ENCODE measurements at regions not wholly inside any gene's neighbourhood (a gene's known extent, or its start where the extent isn't known, plus 50 kb on each side); places are given as distances from the start of the nearest gene placed in this dataset.

DNA sequence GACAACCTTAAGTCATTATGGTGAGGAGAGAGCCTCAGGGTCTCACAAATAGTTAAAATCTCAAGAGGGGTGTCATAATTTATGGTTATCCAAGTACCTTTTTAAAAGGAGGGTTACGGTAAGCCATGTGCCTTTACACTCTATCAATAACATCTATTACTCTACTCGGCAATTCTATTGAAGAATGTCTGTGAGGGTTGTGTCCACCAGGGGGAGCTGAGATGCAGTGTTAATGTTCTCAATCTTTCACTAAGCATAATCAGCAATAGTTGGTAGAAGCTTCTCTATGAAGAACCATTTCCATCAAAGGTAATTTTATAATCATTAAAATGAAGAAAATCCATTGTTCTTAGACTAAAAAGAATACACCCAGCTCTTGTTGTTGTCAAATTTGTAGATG lies 457.4 kb downstream of the CENPC start:
- TF ChIP-seq, protein P1, sequence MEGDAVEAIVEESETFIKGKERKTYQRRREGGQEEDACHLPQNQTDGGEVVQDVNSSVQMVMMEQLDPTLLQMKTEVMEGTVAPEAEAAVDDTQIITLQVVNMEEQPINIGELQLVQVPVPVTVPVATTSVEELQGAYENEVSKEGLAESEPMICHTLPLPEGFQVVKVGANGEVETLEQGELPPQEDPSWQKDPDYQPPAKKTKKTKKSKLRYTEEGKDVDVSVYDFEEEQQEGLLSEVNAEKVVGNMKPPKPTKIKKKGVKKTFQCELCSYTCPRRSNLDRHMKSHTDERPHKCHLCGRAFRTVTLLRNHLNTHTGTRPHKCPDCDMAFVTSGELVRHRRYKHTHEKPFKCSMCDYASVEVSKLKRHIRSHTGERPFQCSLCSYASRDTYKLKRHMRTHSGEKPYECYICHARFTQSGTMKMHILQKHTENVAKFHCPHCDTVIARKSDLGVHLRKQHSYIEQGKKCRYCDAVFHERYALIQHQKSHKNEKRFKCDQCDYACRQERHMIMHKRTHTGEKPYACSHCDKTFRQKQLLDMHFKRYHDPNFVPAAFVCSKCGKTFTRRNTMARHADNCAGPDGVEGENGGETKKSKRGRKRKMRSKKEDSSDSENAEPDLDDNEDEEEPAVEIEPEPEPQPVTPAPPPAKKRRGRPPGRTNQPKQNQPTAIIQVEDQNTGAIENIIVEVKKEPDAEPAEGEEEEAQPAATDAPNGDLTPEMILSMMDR (IDR thresholded peaks at IDR 0.05; ENCODE audit: insufficient read depth, low read length), result no peak
- no peak overlapping the region for H3K4me3 ChIP-seq (ENCODE audit: low read depth, low read length)
- peak; percentile 3 for DNase-seq (ENCODE audit: low read depth)

DNA sequence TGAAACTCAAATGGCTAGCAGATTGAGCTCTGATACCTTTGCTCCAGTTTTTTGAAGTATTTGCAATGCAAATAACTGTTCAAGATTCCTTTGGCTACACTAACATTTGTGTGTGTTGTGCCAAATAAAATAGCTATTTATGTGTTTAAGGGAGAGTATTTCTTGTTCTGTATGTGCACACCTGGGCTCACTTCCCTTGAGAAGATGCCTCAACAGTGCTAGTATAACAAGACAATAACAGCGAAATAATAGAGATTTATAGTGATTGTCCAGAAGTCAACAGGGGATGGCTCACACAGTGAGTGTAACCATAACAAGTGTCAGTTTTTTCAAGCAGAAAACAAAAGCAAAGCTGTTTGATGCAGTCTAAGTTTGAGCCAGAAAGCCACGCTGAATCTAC lies 460.5 kb downstream of the CENPC start:
- TF ChIP-seq, protein P1 (IDR thresholded peaks at IDR 0.05; ENCODE audit: insufficient read depth, low read length), result no peak
- no peak overlapping the region for H3K4me3 ChIP-seq (ENCODE audit: low read depth, low read length)

DNA sequence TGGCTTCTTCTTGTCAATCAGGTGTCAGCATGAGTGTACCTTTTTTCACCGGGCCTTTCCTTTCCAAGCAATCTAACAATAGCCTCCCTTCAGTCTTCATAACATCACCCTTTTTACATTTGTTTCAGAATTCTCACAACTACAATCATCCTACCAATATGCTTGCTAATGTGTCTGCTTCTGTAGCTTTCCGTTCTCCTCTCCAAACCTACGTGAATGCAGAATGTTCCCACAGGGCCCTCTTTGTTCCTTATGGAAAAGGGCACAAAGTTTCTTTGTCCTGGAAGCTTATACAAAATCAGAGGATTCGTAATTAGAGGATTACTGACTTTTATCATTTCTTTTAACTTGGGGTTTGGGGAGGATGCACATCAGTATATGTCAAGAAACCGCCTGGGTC lies 461.8 kb downstream of the CENPC start:
- TF ChIP-seq, protein P1 (IDR thresholded peaks at IDR 0.05; ENCODE audit: insufficient read depth, low read length), result no peak
- no peak overlapping the region for H3K4me3 ChIP-seq (ENCODE audit: low read depth, low read length)
- DNase-seq (ENCODE audit: low read depth), result no peak

More for the DNA sequence above, 460.5 kb downstream of the CENPC start:
- DNase-seq (ENCODE audit: low read depth), result no peak

DNA sequence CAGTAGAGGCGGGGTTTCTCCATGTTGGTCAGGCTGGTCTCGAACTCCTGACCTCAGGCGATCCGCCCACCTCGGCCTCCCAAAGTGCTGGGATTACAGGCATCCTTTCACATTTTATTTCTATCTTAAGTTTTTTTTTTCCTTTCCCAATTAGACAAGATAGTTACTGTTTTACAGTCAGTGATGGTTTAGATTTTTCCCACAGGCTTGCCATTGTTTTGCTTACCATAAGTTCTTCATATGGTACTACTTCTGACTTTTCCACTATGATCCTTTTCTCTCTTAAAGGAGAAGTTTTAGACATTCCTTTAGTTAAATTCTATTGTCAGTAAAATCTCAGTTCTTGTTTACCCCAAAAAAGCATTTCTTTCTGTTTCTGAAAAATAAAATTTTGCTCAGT lies 462.6 kb downstream of the CENPC start:
- no peak for DNase-seq (ENCODE audit: low read depth)
- TF ChIP-seq, protein P1 (IDR thresholded peaks at IDR 0.05; ENCODE audit: insufficient read depth, low read length), result no peak
- H3K4me3 ChIP-seq (ENCODE audit: low read depth, low read length), result no peak overlapping the region

DNA sequence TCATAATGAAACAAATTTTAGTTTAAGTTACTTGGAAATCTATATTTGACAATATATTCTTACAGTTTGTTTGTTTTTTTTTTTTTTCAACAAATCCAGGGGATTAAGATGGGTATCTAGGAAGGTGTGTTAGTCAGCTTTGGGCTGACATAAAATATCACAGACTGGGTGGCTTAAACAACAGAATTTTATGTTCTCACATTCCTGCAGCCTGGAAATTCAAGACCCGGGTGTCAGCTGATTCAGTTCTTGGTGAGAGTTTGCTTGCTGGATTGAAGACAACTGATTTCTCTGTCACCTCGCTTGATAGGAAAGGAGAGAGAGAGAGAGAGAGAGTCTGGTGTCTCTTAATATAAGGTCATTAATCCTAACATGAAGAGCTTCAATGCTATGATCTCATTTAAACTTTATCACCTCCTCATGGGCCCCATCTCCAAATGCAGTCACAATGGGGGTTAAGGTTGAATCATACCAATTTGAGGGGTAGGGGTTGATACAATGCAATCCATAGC lies 465.2 kb downstream of the CENPC start:
- TF ChIP-seq, protein P1 (IDR thresholded peaks at IDR 0.05; ENCODE audit: insufficient read depth, low read length), result no peak
- no peak for DNase-seq (ENCODE audit: low read depth)
- no peak overlapping the region for H3K4me3 ChIP-seq (ENCODE audit: low read depth, low read length)

DNA sequence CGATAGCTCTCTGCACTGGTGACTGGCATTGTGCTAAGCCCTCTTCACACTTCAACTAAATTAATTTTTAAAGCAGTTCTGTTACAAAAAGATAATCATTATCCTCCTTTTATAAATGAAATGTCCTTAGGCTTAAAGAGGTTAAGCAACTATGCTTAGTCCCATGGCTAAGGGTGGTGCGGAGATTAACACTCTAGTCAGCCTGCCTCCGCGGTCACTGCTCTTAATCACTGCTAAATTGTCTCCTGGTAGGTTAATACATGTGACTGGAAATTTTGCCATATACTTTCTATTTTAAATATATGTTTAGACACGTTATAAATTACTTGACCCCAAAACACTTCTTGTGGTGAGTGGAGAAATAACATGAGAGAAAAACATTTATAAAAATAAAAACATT lies 473.7 kb downstream of the CENPC start:
- H3K4me3 ChIP-seq (ENCODE audit: low read depth, low read length), result no peak overlapping the region
- TF ChIP-seq, protein P1 (IDR thresholded peaks at IDR 0.05; ENCODE audit: insufficient read depth, low read length), result no peak
- no peak for DNase-seq (ENCODE audit: low read depth)

DNA sequence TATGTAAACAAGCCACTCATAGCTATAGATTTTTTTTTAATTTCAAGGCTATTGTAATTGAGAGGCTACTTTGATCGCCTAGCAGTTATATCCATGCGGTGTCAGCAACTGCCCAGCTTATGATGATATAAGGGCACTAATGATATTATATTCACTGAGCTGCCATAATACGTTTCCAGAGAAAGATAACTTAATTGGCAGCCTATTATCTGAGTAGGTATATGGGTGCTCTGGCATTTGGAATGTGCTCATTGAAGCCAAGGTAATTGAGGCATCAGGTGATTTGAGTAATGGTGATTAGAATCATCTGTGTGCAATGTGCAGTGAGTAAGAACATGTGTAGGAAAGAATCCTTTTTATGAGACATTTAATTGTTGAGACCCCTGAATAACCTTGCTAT lies 490.0 kb downstream of the CENPC start:
- TF ChIP-seq, protein P1 (IDR thresholded peaks at IDR 0.05; ENCODE audit: insufficient read depth, low read length), result no peak
- no peak overlapping the region for H3K4me3 ChIP-seq (ENCODE audit: low read depth, low read length)
- DNase-seq (ENCODE audit: low read depth), result no peak

Measured in fibroblast of the aortic adventitia (primary cell).